GM12892 (cell line): ENCODE measurements at regions not wholly inside any gene's neighbourhood (a gene's known extent, or its start where the extent isn't known, plus 50 kb on each side); places are given as distances from the start of the nearest gene placed in this dataset.

Experiments
- DNase-seq: peaks from one replicate; pipeline ENCODE4 v3.0.0; 2011; ENCODE audit not compliant: insufficient read length
- FAIRE-seq: peaks from 2 replicates; lab custom pipeline; 2011; peaks lifted over from hg19 to GRCh38; lab: Jason Lieb, UNC
- POLR2A ChIP-seq: IDR thresholded peaks from 2 replicates; pipeline ENCODE4 v1.6.1; 2011; ENCODE audit warnings: low read depth, low read length, control low read depth
- POLR2AphosphoS5 ChIP-seq: IDR thresholded peaks from 2 replicates; pipeline ENCODE4 v1.6.1; 2011; ENCODE audit warnings: low read depth, low read length, control low read depth
- TAF1 ChIP-seq: IDR thresholded peaks from 2 replicates; pipeline ENCODE4 v1.6.1; 2011; ENCODE audit warnings: low read depth, mild to moderate bottlenecking, control low read depth, low read length, borderline replicate concordance

- DNase-seq (no peak), FAIRE-seq (peak; percentile 50)
- TF ChIP-seq POLR2A (no peak), POLR2AphosphoS5 (no peak), TAF1 (no peak)
Measured at GRCh38 chr11:115893461-115894099, 389.4 kb upstream of the CADM1 start.

- no peak for DNase-seq
- no peak for FAIRE-seq
- TF ChIP-seq POLR2A (no peak), TAF1 (no peak), POLR2AphosphoS5 (no peak)
Measured at GRCh38 chr11:115892016-115892415, 387.8 kb upstream of the CADM1 start.

- FAIRE-seq: peak; percentile 57
- no peak for TF ChIP-seq POLR2A
- no peak for TF ChIP-seq TAF1
- TF ChIP-seq POLR2AphosphoS5: no peak
- DNase-seq: no peak
Measured at GRCh38 chr11:115891581-115891980, 387.4 kb upstream of the CADM1 start.

GRCh38 chr11:115890500-115890899 lies 386.3 kb upstream of the CADM1 start:
- DNase-seq (no peak), FAIRE-seq (peak; percentile 92)
- TF ChIP-seq POLR2AphosphoS5 (no peak), POLR2A (no peak), TAF1 (no peak)

DNA sequence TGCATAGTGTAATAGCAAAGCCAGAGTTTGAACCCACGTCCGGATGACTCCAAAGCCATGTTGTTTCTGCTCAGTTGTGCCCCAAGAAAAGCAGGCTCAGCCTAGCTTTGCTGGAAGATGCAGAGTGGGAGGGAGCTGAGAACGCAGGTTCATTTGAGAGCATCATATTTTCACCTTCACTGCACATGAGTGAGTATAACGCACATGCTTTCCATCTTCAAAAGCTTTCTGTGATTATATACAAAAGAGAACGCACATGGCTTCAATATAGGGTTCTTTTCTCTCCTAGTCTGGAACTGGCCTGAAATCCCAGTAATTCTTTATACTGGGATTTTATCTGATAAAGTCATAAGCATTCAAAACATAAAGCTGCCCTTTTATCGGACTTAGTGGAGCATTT lies 385.5 kb upstream of the CADM1 start:
- TF ChIP-seq POLR2AphosphoS5 (no peak), TAF1 (no peak), POLR2A (no peak)
- FAIRE-seq (peak; percentile 62), DNase-seq (no peak)

- DNase-seq (no peak), FAIRE-seq (no peak)
Measured at GRCh38 chr11:115887727-115888126, 383.5 kb upstream of the CADM1 start.

DNA sequence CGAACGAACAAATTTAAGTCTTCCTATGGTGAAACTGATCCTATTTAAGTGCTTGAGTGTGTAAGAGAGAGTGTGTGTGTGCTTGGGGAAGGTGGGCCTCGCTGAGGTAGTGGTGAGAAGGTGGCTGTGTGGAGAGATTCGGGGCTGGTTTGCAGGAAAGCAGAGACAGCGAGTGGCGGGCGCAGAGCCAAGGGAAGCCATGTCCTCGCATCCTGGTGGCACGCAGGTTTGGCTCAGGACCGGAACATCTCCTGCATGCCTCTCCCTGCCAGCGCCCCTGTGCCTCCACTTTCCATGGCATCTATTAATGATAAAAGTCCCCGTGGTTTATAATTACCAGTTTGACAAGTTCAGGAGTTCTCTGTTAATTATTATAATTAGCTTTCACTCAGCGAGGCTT lies 383.1 kb upstream of the CADM1 start:
- FAIRE-seq: no peak
- TF ChIP-seq TAF1 (no peak), POLR2A (no peak), POLR2AphosphoS5 (no peak)
- DNase-seq: no peak

More at GRCh38 chr11:115887727-115888126, 383.5 kb upstream of the CADM1 start:
- TF ChIP-seq POLR2A: no peak
- no peak for TF ChIP-seq POLR2AphosphoS5
- no peak for TF ChIP-seq TAF1

DNA sequence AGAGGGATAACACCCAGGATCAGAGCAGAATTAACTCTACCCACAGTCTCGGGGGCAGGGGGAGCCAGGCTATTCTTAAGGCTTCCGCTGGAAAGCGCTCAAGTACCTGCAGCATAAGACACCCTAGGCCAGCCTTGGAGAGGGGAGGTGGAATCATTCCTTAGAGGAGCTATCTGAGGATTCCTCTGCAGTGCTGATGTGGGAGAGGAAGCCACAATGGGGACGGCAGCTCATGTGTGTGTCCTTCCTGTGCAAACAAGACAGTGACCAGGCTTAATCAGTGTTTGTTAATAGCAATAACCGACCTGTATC lies 382.2 kb upstream of the CADM1 start:
- FAIRE-seq: peak; percentile 24
- no peak for DNase-seq
- TF ChIP-seq TAF1 (no peak), POLR2A (no peak), POLR2AphosphoS5 (no peak)

DNA sequence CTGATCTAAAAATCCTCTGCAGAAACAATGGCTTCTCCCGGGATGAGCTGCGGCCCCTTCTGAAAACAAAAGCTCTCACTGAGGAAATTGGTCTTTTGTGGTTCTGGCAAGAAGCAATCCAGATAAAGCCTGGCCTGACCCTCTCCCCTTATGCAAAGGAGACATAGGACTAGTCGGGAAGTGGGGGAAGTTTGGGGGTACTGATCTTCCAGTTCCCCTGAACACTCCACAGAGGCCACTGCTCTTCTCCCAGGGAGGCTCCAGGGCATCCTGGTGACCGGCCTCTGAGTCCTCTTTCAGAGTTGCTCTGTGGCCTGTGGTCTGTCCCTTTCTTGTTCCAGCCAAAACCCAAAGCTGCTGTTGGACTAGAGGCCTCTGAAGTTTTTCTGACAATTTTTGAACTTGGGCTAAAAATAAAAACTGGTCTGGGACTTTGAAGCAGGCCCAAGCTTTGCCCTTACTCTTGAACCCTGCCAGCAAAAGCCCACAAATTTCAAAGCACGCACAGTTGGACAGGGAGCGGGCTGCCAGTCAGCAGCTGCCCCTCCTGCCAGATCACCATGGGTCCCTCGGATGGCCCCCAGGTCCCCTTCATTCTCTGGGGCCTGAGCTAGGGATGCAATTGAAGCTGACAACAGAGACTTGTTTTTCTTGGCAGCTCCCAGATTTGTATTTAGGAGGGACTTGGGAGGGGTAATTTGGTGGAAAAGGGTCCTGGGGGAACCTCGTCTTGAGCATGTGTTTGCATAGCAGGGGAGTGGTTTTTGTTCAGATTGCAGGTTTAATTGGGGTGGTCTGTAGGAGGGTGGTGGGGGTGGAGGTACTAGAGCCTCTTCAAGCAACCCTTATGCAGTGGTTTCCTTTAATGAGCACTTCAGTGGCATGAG lies 381.6 kb upstream of the CADM1 start:
- TF ChIP-seq POLR2A: no peak
- no peak for TF ChIP-seq POLR2AphosphoS5
- DNase-seq: no peak
- FAIRE-seq: no peak

GRCh38 chr11:115884800-115885534 lies 380.8 kb upstream of the CADM1 start:
- TF ChIP-seq POLR2A: no peak
- no peak for TF ChIP-seq TAF1
- no peak for TF ChIP-seq POLR2AphosphoS5
- FAIRE-seq: peak; percentile 73

DNA sequence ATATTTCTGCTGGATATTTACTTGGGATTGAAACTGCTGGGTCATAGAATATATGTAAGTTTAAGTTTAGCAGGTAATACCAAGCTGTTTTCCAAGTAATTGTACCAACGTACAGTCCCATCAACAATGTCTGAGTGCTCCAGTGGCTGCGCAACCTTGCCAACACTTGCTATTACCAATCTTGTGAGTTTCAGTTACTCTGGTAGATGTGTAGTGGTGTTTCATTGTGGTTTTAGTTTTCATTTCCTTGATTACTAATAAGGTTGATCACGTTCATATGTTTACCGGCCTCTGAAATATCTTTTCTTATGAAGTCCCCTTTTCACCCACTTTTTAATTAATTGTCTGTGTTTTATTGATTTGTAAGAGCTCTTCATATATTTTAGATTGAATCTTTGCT lies 370.6 kb upstream of the CADM1 start:
- peak; percentile 98 for FAIRE-seq
- TF ChIP-seq POLR2A: no peak
- no peak for TF ChIP-seq TAF1
- TF ChIP-seq POLR2AphosphoS5: no peak
- no peak for DNase-seq

More at GRCh38 chr11:115884800-115885534, 380.8 kb upstream of the CADM1 start:
- DNase-seq: no peak

GRCh38 chr11:115873813-115874212 lies 369.6 kb upstream of the CADM1 start:
- DNase-seq (no peak), FAIRE-seq (no peak)
- TF ChIP-seq POLR2A (no peak), TAF1 (no peak), POLR2AphosphoS5 (no peak)
